ENCODE measurements at regions not wholly inside any gene's neighbourhood (a gene's known extent, or its start where the extent isn't known, plus 50 kb on each side); places are given as distances from the start of the nearest gene placed in this dataset.

DNA sequence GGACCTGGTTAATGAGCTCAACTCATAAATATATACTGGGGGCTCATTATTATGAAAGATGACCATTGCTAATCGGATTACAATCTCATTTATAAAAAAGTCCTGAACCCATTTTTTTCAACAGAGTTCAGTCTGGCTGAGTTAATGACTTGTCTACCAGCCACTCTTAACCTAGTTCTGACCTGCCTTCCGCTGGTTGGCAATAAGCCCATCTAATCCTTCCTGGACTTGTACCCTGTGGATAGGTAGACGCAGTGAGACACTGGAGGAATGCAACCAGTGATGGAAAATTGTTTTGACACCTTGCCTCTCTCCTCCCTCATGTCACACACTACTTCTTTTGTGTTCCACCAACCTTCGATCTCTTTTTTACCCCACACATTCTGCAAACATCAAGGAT lies 279.9 kb downstream of the FOXO1 start:
- TF ChIP-seq, protein P1, sequence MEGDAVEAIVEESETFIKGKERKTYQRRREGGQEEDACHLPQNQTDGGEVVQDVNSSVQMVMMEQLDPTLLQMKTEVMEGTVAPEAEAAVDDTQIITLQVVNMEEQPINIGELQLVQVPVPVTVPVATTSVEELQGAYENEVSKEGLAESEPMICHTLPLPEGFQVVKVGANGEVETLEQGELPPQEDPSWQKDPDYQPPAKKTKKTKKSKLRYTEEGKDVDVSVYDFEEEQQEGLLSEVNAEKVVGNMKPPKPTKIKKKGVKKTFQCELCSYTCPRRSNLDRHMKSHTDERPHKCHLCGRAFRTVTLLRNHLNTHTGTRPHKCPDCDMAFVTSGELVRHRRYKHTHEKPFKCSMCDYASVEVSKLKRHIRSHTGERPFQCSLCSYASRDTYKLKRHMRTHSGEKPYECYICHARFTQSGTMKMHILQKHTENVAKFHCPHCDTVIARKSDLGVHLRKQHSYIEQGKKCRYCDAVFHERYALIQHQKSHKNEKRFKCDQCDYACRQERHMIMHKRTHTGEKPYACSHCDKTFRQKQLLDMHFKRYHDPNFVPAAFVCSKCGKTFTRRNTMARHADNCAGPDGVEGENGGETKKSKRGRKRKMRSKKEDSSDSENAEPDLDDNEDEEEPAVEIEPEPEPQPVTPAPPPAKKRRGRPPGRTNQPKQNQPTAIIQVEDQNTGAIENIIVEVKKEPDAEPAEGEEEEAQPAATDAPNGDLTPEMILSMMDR (IDR thresholded peaks at IDR 0.05; ENCODE audit: low read depth, low read length) = no peak
- no peak for TF ChIP-seq POLR2A (IDR thresholded peaks at IDR 0.05; ENCODE audit: extremely low read depth, insufficient read length)
- TF ChIP-seq, protein P2, sequence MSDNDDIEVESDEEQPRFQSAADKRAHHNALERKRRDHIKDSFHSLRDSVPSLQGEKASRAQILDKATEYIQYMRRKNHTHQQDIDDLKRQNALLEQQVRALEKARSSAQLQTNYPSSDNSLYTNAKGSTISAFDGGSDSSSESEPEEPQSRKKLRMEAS (IDR thresholded peaks at IDR 0.05; ENCODE audit: low read depth, low read length) = no peak
- no peak for TF ChIP-seq MYC (IDR thresholded peaks at IDR 0.05; ENCODE audit: low read depth, low read length)

Measured in NB4 (cell line).